Upper lobe of right lung (tissue), 1 donor: ENCODE measurements at regions not wholly inside any gene's neighbourhood (a gene's known extent, or its start where the extent isn't known, plus 50 kb on each side); places are given as distances from the start of the nearest gene placed in this dataset.
A peak's percentile ranks its signal among the peaks of the same experiment; 100 is the strongest.

ENCODE experiments used
- ATAC-seq: fragments of 200-7000 bp; cut with Tn5 transposase; one replicate; pipeline ENCODE4 v1.9.1; 2020; ENCODE audit warnings: mild to moderate bottlenecking, moderate library complexity
- DNase-seq: peaks from one replicate; pipeline ENCODE4 v3.0.0-alpha.2; 2020
- H3K27ac ChIP-seq: fragments of 200-600 bp; one replicate; pipeline ENCODE4 v1.8.0; 2022
- H3K27me3 ChIP-seq: fragments of 200-600 bp; one replicate; pipeline ENCODE4 v1.8.0; 2022; ENCODE audit warnings: mild to moderate bottlenecking
- H3K36me3 ChIP-seq: fragments of 200-600 bp; one replicate; pipeline ENCODE4 v1.8.0; 2022
- H3K4me1 ChIP-seq: fragments of 200-600 bp; one replicate; pipeline ENCODE4 v1.8.0; 2022
- H3K4me3 ChIP-seq: fragments of 200-600 bp; one replicate; pipeline ENCODE4 v1.8.0; 2022; ENCODE audit warnings: mild to moderate bottlenecking
- H3K9me3 ChIP-seq: fragments of 200-600 bp; one replicate; pipeline ENCODE4 v1.8.0; 2022
- CTCF ChIP-seq: fragments of 200-600 bp; IDR thresholded peaks from one replicate; pipeline ENCODE4 v1.8.0; 2022; ENCODE audit warnings: antibody characterized with exemption
- intact Hi-C: fragments of 100-400 bp; cut with DNase I; formaldehyde crosslinking; loops from one replicate; pipeline ENCODE4 v1.11.0; 2022
- donor health status: DM: no; HTN: yes; CAD: no; lungs with severe emphysema.

DNA sequence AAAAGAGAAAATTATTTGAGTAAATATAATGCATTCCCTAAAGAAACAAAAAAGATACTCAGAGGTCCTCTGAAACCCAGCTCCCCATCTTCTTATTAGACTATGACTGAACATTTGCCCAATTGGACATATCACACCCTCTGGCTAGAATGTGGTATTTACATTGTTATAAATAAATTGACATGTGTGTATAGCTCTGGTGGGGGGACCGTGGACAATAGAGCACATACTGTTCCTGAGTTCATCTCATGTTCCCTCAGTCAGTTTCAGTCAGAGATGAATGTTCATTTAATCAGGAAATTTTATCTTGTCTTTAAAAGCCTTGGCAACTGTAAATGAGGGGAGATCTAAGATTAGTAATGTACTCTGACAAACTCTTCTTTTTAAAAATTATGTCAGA, 459.3 kb upstream of the ADAMTS5 start:
- ATAC-seq (no peak), DNase-seq (no peak)
- peaks cover 8% of the 10 kb centered on the region for H3K4me1 ChIP-seq
- no peak for TF ChIP-seq CTCF
- H3K36me3 ChIP-seq, result no peaks in the 10 kb centered on the region
- no peaks in the 10 kb centered on the region for H3K27me3 ChIP-seq
- no peak overlapping the region for H3K27ac ChIP-seq
- H3K9me3 ChIP-seq, result no peaks in the 10 kb centered on the region
- intact Hi-C loops, result no loop called here
- H3K4me3 ChIP-seq, result no peak overlapping the region

GRCh38 chr21:27425574-27425973, 458.7 kb upstream of the ADAMTS5 start:
- intact Hi-C loops, result no loop called here

GRCh38 chr21:27425172-27425571, 458.3 kb upstream of the ADAMTS5 start:
- Histone ChIP-seq H3K4me1 (peaks cover 8% of the 10 kb centered on the region), H3K27me3 (no peaks in the 10 kb centered on the region), H3K9me3 (no peaks in the 10 kb centered on the region), H3K4me3 (no peak overlapping the region), H3K36me3 (no peaks in the 10 kb centered on the region), H3K27ac (no peak overlapping the region)
- ATAC-seq, result no peak
- DNase-seq, result no peak
- TF ChIP-seq CTCF, result no peak
- intact Hi-C loops, result no loop called here

More at GRCh38 chr21:27425574-27425973, 458.7 kb upstream of the ADAMTS5 start:
- Histone ChIP-seq H3K27ac (no peak overlapping the region), H3K36me3 (no peaks in the 10 kb centered on the region), H3K4me1 (peaks cover 8% of the 10 kb centered on the region), H3K4me3 (no peak overlapping the region), H3K27me3 (no peaks in the 10 kb centered on the region), H3K9me3 (no peaks in the 10 kb centered on the region)
- ATAC-seq, result no peak
- no peak for DNase-seq
- TF ChIP-seq CTCF, result no peak

DNA sequence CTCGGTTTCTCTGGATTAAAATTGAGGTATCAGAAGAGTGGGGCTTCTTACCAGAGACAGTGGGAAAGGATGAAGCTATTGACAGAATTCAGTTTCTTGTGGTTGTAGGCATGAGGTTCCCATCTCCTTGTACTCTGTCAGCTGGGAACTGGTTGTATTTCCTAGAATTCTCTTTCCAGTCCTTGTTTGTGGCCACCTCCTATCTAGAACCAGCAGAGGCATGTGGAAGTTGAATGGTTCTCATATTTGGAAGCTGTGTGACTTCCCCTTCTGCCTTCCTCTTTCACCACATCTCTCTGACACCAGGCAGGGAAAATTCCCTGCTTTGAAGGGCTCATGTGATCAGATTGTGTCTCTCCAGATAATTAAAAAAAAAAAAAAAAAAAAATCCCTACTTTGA, 457.7 kb upstream of the ADAMTS5 start:
- Histone ChIP-seq H3K9me3 (no peaks in the 10 kb centered on the region), H3K4me1 (peaks cover 8% of the 10 kb centered on the region), H3K36me3 (no peaks in the 10 kb centered on the region), H3K27me3 (no peaks in the 10 kb centered on the region), H3K4me3 (no peak overlapping the region), H3K27ac (no peak overlapping the region)
- intact Hi-C loops, result no loop called here
- DNase-seq (no peak), ATAC-seq (no peak)
- TF ChIP-seq CTCF, result no peak

DNA sequence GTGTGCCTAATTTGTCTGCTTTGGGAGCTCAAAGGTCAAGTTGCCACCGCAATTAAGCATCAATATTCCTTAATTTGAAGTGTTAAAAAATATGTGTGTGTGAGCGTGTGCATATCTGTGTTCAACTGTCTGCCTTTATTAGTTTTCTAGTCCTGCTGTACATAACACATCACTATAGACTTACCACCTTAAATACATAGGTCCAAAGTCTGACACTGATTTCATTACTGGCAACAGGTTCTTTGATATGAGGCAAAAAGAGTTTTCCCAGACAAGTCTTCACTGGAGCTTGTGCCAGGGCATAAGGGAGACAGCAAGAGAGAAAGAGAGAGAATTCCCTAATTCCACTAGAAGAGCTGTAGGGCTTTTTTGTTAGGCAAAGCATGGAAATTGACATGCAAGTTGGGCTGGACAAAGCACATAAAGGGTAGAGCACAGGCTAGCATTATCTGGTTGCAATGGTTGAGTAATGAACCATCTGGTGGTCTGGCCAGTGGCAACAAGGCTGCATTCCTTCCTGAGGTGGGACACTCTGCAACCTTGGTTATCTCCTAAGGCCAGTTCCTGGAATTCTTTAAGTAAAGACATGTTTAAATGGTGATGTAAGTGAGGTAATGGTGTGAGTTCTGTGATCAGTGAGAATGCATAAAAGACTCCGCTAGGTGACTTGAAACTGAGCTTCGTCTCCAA, 457.2 kb upstream of the ADAMTS5 start:
- no peak for ATAC-seq
- H3K9me3 ChIP-seq, result no peaks in the 10 kb centered on the region
- no peaks in the 10 kb centered on the region for H3K36me3 ChIP-seq
- no peak for TF ChIP-seq CTCF
- peaks cover 8% of the 10 kb centered on the region for H3K4me1 ChIP-seq
- intact Hi-C loops, result no loop called here
- peak overlapping the region; percentile 37 for H3K27ac ChIP-seq
- no peak overlapping the region for H3K4me3 ChIP-seq
- no peaks in the 10 kb centered on the region for H3K27me3 ChIP-seq
- DNase-seq, result no peak

GRCh38 chr21:27423038-27423437, 456.1 kb upstream of the ADAMTS5 start:
- H3K36me3 ChIP-seq, result no peaks in the 10 kb centered on the region
- DNase-seq (no peak), ATAC-seq (peak; percentile 78)
- TF ChIP-seq CTCF, result no peak
- H3K27me3 ChIP-seq, result no peaks in the 10 kb centered on the region
- no peaks in the 10 kb centered on the region for H3K9me3 ChIP-seq
- H3K4me3 ChIP-seq, result no peak overlapping the region
- peak overlapping the region; percentile 30 for H3K27ac ChIP-seq
- peaks cover 12% of the 10 kb centered on the region for H3K4me1 ChIP-seq
- intact Hi-C loops, result no loop called here
